Right lobe of liver (tissue), 6 donors: ENCODE measurements at regions not wholly inside any gene's neighbourhood (a gene's known extent, or its start where the extent isn't known, plus 50 kb on each side); places are given as distances from the start of the nearest gene placed in this dataset.

ENCODE experiments used
- ATAC-seq, 4 donors: fragments of 200-7000 bp; cut with Tn5 transposase; one replicate each; pipeline ENCODE4 v1.9.1; 2020; ENCODE audit warnings: mild to moderate bottlenecking in 4 of 4, moderate library complexity in 4 of 4
- DNase-seq, 3 donors: peaks; one replicate each; pipeline ENCODE4 v3.0.0-alpha.2; 2020
- H3K27ac ChIP-seq, 3 donors: fragments of 200-600 bp; one replicate each; pipeline ENCODE4 v1.8.0; 2022
- H3K27me3 ChIP-seq, 2 donors: fragments of 200-600 bp; one replicate each; pipeline ENCODE4 v1.8.0; 2022
- H3K36me3 ChIP-seq, 4 donors: fragments of 200-600 bp; sonication (generic) in 1 of 4; one replicate each; pipeline versions ENCODE4 v1.5.1 to v1.8.0; 2017 to 2022; ENCODE audit warnings: control low read depth in 1 of 4
- H3K4me1 ChIP-seq, 4 donors: fragments of 200-600 bp; sonication (generic) in 1 of 4; one replicate each; pipeline versions ENCODE4 v1.5.1 to v1.8.0; 2017 to 2022; ENCODE audit warnings: control low read depth in 1 of 4
- H3K4me3 ChIP-seq, 3 donors: fragments of 200-600 bp; one replicate each; pipeline ENCODE4 v1.8.0; 2022
- H3K9me3 ChIP-seq, 4 donors: fragments of 200-600 bp; sonication (generic) in 1 of 4; one replicate each; pipeline versions ENCODE4 v1.5.1 to v1.8.0; 2017 to 2022; ENCODE audit warnings: control low read depth in 1 of 4
- CTCF ChIP-seq, 4 donors: fragments of 200-600 bp in 3 of 4; fragments of 450-650 bp in 1 of 4; IDR thresholded peaks; one replicate each; pipeline versions ENCODE4 v1.5.1 to v1.8.0; 2016 to 2022; ENCODE audit warnings: antibody characterized with exemption in 4 of 4, mild to moderate bottlenecking in 2 of 4
- POLR2A ChIP-seq: fragments of 450-650 bp; IDR thresholded peaks from one replicate; pipeline ENCODE4 v1.6.1; 2017; ENCODE audit warnings: antibody characterized with exemption, mild to moderate bottlenecking
- WGBS: methylation state at CpG from one replicate; pipeline ENCODE4 v1.1.6; 2018; ENCODE audit warnings: low coverage, low lambda C conversion rate; ENCODE audit not compliant: insufficient coverage; ENCODE audit errors: missing lambda C conversion rate; 5-methylcytosine and 5-hydroxymethylcytosine counted together
- intact Hi-C, 2 donors: fragments of 100-400 bp; cut with DNase I; formaldehyde crosslinking; loops; one replicate each; pipeline versions ENCODE4 v1.11.2 to v1.14.1; 2022
- donor health status: DM: no; HTN: yes; CAD: no.
- donor health status: DM: no; HTN: no; CAD: no.
- donor health status: DM: no; HTN: no; CAD: no.
- donor health status: DM: no; HTN: yes; CAD: no.
- donor health status: DM: no; HTN: yes; CAD: no.

DNA sequence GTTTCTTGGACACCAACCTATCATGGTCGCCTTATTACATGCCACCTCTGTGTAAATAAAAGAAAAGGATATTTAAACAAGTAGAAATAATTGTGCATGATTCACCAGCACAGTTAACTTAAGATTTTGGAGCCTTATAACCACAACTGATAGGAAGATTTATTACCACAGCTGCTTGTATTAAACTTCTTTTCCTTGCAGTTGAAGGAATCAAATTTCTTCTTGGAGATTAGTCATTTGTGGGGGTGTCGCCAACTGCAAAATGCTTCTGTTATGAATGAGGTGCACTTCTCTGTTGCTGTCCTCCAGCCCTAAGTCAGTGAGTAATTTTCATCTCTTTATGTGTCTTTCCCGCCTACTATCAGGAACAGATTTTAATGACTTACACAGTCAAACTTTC lies 73.3 kb downstream of the OR13H1 start:
- no peak for ATAC-seq
- Histone ChIP-seq H3K36me3 (no peaks in the 10 kb centered on the region), H3K27me3 (peaks cover 0 to 3% of the 10 kb centered on the region in 2 donors), H3K4me3 (no peak overlapping the region), H3K27ac (no peak overlapping the region), H3K4me1 (no peaks in the 10 kb centered on the region), H3K9me3 (no peaks in the 10 kb centered on the region)
- no peak for TF ChIP-seq CTCF (IDR thresholded peaks at IDR 0.05)
- TF ChIP-seq POLR2A = no peak
- no peak for DNase-seq
- intact Hi-C loops = no loop called here
- 47% methylated on average over 3 of the region's 3 CpGs for WGBS

- Histone ChIP-seq H3K9me3 (no peaks in the 10 kb centered on the region), H3K4me3 (no peak overlapping the region), H3K27me3 (peaks cover 0 to 10% of the 10 kb centered on the region in 2 donors), H3K4me1 (no peaks in the 10 kb centered on the region), H3K27ac (no peak overlapping the region), H3K36me3 (no peaks in the 10 kb centered on the region)
- ATAC-seq (no peak), DNase-seq (no peak)
- 0% methylated on average over 1 of the region's 1 CpG for WGBS
- intact Hi-C loops = no loop called here
- TF ChIP-seq POLR2A (no peak), CTCF (IDR thresholded peaks at IDR 0.05) (no peak)
Measured at GRCh38 chrX:131621650-131622049, 77.8 kb downstream of the OR13H1 start.

DNA sequence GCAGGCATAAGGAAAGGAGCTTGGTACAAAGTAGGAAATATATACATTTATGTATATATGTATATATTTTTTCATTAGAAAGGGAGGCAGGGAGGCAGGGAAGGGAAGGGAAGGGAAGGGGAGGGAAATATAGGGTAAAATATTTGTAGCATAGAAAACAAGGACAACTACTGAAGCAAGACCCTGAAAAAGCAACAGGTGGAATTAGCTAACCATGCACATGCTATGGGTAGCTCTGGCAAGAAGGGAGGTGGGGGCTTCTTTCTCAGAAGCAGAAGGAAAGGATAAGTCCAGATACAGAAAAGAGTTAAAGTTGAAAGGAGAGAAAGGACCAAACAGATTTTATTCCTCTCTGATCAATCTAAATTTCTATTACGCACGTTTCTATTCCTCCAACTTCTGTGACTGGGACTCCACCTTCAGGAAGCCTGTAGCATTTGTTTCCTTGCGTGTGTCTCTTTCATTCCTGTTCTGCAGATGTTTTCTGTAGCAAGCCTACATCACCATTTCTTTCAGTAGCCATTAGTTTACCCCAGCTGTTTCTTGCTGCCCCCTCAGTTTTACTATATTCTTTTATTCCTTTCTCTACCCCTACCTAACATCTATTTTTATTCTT lies 82.9 kb downstream of the OR13H1 start:
- no peak overlapping the region for H3K4me3 ChIP-seq
- H3K27me3 ChIP-seq = peaks cover 0 to 7% of the 10 kb centered on the region in 2 donors
- TF ChIP-seq POLR2A = no peak
- peak; percentile 11 to 21 (median 14) for TF ChIP-seq CTCF (IDR thresholded peaks at IDR 0.05)
- ATAC-seq (no peak), DNase-seq (no peak)
- H3K36me3 ChIP-seq = no peaks in the 10 kb centered on the region
- no peaks in the 10 kb centered on the region for H3K4me1 ChIP-seq
- 22% methylated on average over 3 of the region's 3 CpGs for WGBS
- H3K9me3 ChIP-seq = no peaks in the 10 kb centered on the region
- no peak overlapping the region for H3K27ac ChIP-seq
- intact Hi-C loops = no loop called here

GRCh38 chrX:131630534-131630933 lies 86.7 kb downstream of the OR13H1 start:
- ATAC-seq = no peak
- H3K4me3 ChIP-seq = no peak overlapping the region
- H3K27me3 ChIP-seq = peaks cover 0 to under 1% of the 10 kb centered on the region in 2 donors
- no peaks in the 10 kb centered on the region for H3K9me3 ChIP-seq
- no peaks in the 10 kb centered on the region for H3K36me3 ChIP-seq
- WGBS = 65% methylated on average over 8 of the region's 8 CpGs
- H3K27ac ChIP-seq = no peak overlapping the region
- intact Hi-C loops = loop anchor here in 1 of 2 donors (10.0 kb wide), 1 partner anchor 366 kb away; no protein-coding TSS in a partner anchor
- TF ChIP-seq POLR2A (no peak), CTCF (IDR thresholded peaks at IDR 0.05) (no peak)
- no peak for DNase-seq
- H3K4me1 ChIP-seq = no peaks in the 10 kb centered on the region
